Nephron progenitor cell (in vitro differentiated cells): ENCODE measurements at regions not wholly inside any gene's neighbourhood (a gene's known extent, or its start where the extent isn't known, plus 50 kb on each side); places are given as distances from the start of the nearest gene placed in this dataset.

Experiments used
- DNase-seq: peaks from one replicate; pipeline ENCODE4 v3.0.0; 2021
- H3K27ac Mint-ChIP-seq: 2 replicates; pipeline ENCODE4 v1.8.0; 2021; ENCODE audit warnings: mild to moderate bottlenecking, moderate library complexity, mixed read lengths
- H3K27me3 Mint-ChIP-seq: 2 replicates; pipeline ENCODE4 v1.8.0; 2021; ENCODE audit warnings: mild to moderate bottlenecking, low read depth, mixed read lengths; ENCODE audit not compliant: poor library complexity
- H3K36me3 Mint-ChIP-seq: 2 replicates; pipeline ENCODE4 v1.8.0; 2021; ENCODE audit warnings: low read depth, mixed read lengths
- H3K4me1 Mint-ChIP-seq: 2 replicates; pipeline ENCODE4 v1.8.0; 2021; ENCODE audit warnings: mixed read lengths
- H3K4me3 Mint-ChIP-seq: 2 replicates; pipeline ENCODE4 v1.8.0; 2021; ENCODE audit warnings: mild to moderate bottlenecking, moderate library complexity, mixed read lengths
- H3K9me3 Mint-ChIP-seq: 2 replicates; pipeline ENCODE4 v1.8.0; 2021; ENCODE audit warnings: mild to moderate bottlenecking, moderate library complexity, mixed read lengths
- CTCF ChIP-seq: fragments of 200-600 bp; sonication (generic); IDR thresholded peaks from 2 replicates; pipeline ENCODE4 v1.5.0; 2021; ENCODE audit warnings: antibody characterized with exemption

- Mint-ChIP-seq H3K27me3 (no peaks in the 10 kb centered on the region), H3K4me1 (peaks cover 4% of the 10 kb centered on the region), H3K4me3 (no peak overlapping the region), H3K9me3 (no peaks in the 10 kb centered on the region), H3K27ac (no peak overlapping the region), H3K36me3 (no peaks in the 10 kb centered on the region)
- no peak for TF ChIP-seq CTCF
- no peak for DNase-seq
These were observed 1117.5 kb downstream of the TBL1XR1 start for GRCh38 chr3:176079785-176080184.

- Mint-ChIP-seq H3K27me3 (no peaks in the 10 kb centered on the region), H3K9me3 (no peaks in the 10 kb centered on the region), H3K4me1 (peaks cover 4% of the 10 kb centered on the region), H3K4me3 (no peak overlapping the region), H3K27ac (no peak overlapping the region), H3K36me3 (no peaks in the 10 kb centered on the region)
- no peak for DNase-seq
- TF ChIP-seq CTCF: no peak
These were observed 1118.4 kb downstream of the TBL1XR1 start for GRCh38 chr3:176078906-176079305.

- Mint-ChIP-seq H3K27me3 (no peaks in the 10 kb centered on the region), H3K27ac (no peak overlapping the region), H3K4me3 (no peak overlapping the region), H3K4me1 (peaks cover 4% of the 10 kb centered on the region), H3K36me3 (no peaks in the 10 kb centered on the region), H3K9me3 (no peaks in the 10 kb centered on the region)
- no peak for DNase-seq
- TF ChIP-seq CTCF: no peak
These were observed 1121.8 kb downstream of the TBL1XR1 start for GRCh38 chr3:176075491-176075890.

GRCh38 chr3:176075046-176075445, 1122.2 kb downstream of the TBL1XR1 start:
- H3K27ac Mint-ChIP-seq: no peak overlapping the region
- H3K27me3 Mint-ChIP-seq: no peaks in the 10 kb centered on the region
- TF ChIP-seq CTCF: no peak
- H3K9me3 Mint-ChIP-seq: no peaks in the 10 kb centered on the region
- DNase-seq: no peak
- no peaks in the 10 kb centered on the region for H3K36me3 Mint-ChIP-seq
- H3K4me3 Mint-ChIP-seq: no peak overlapping the region
- no peaks in the 10 kb centered on the region for H3K4me1 Mint-ChIP-seq

GRCh38 chr3:176074096-176074495, 1123.2 kb downstream of the TBL1XR1 start:
- Mint-ChIP-seq H3K27me3 (no peaks in the 10 kb centered on the region), H3K36me3 (no peaks in the 10 kb centered on the region), H3K9me3 (no peaks in the 10 kb centered on the region), H3K27ac (no peak overlapping the region), H3K4me1 (no peaks in the 10 kb centered on the region), H3K4me3 (no peak overlapping the region)
- TF ChIP-seq CTCF: no peak
- DNase-seq: no peak

- H3K27ac Mint-ChIP-seq: no peak overlapping the region
- no peaks in the 10 kb centered on the region for H3K36me3 Mint-ChIP-seq
- no peak overlapping the region for H3K4me3 Mint-ChIP-seq
- DNase-seq: no peak
- H3K9me3 Mint-ChIP-seq: no peaks in the 10 kb centered on the region
- H3K27me3 Mint-ChIP-seq: no peaks in the 10 kb centered on the region
- H3K4me1 Mint-ChIP-seq: no peaks in the 10 kb centered on the region
- no peak for TF ChIP-seq CTCF
These were observed 1125.3 kb downstream of the TBL1XR1 start for GRCh38 chr3:176071943-176072342.
